HK-2 (cell line): ENCODE measurements at regions not wholly inside any gene's neighbourhood (a gene's known extent, or its start where the extent isn't known, plus 50 kb on each side); places are given as distances from the start of the nearest gene placed in this dataset.
"Not testable (repeated sequence)": the region's sequence is repeated elsewhere in the genome, so short reads cannot be mapped to it uniquely, and the experiment has no call there.

Experiments
- DNase-seq: peaks from one replicate; pipeline ENCODE4 v3.0.0-alpha.2; 2018; ENCODE audit not compliant: unreplicated experiment

- DNase-seq: no peak
Observed at GRCh38 chr12:38480594-38480993, 164.0 kb downstream of the ALG10B start.

DNA sequence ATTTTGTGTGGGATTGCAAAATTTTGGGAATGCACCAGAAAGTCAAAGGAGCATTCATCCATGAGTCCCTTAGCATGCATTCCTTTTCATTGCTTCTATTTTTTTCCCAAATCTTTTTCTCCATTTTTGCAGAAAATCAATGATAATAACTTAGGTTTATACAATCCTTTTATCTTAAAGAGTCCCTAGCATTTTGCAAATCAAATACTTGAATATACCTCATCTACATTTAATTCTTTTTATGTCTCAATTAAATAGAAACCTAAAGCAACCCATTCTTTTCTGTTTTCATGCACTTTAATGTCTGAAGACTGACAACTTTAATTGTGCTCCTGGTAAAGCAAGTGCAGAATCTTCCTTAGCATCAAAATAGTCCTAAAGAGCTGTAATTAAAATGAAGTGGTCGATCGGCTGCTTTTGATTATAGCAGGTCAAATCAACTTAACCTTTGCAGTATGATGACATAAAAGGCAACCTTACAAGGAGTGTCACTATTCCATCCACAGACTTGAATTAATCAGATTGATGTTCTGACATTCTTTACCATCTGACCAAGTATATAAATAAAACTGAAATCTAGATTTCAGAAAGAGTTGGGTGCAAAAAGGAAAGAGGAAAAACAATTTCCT is 168.4 kb downstream of the ALG10B start:
- DNase-seq: no peak

DNA sequence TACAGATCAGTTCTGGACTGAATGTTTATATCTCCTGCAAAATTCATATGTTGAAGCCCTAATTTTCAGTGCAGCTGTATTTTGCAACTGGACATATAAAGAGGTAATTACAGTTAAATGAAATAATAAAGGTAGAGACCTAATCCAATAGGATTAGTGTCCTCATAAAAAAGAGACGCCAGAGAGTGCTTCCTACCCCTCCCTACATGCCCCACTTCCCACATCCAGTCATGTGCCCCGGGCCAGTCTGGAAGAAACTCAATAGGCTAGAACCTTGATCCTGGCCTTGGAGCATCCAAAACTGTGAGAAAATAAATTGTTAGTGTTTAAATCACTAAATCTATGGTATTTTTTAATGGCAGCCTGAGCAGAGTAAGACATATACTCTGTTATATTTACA is 172.3 kb downstream of the ALG10B start:
- DNase-seq: no peak

GRCh38 chr12:38490073-38490472 is 173.5 kb downstream of the ALG10B start:
- DNase-seq: no peak

- no peak for DNase-seq
Observed at GRCh38 chr12:38490941-38491340, 174.4 kb downstream of the ALG10B start.

DNA sequence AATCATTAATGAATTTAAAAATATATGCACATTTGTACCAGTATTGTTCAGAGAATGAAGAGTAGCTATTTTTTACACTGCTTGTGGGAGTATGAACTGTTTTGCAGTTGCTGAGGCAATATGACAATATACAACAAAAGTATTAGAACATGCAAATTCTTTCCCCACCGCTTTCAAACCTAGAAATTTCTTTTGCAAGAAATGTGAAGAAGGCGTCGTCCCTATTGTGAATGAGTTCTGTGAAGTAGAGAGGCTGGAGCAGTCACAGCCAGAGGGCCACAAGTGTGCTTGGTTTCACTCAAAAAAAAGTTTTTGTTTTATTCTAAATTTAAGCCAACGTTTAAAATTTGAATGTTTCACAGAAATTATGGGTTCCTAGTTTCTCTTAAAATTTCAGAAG is 184.9 kb downstream of the ALG10B start:
- DNase-seq: no peak

GRCh38 chr12:38501991-38502390 is 185.4 kb downstream of the ALG10B start:
- no peak for DNase-seq

DNA sequence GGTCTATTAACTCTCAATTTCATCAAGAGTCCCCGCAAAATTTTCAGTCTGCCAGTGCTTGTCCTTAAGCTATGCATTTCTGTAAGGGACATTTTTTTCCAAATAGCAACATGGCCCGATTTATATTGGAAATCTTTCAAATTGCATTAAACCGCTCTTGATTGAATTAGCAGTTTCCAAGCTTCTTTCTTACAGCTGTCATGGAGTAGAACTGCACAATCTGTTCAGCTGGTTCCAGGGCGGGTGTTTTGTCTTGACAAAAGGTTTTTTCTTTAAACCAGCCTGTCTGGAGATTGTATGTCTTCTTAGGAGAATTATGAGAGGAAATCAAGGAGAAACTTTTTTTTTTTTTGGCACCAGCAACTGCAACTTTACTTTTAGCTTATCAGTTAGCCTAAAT is 185.8 kb downstream of the ALG10B start:
- no peak for DNase-seq

- no peak for DNase-seq
Observed at GRCh38 chr12:38507839-38508238, 191.3 kb downstream of the ALG10B start.

- no peak for DNase-seq
Observed at GRCh38 chr12:38508246-38508645, 191.7 kb downstream of the ALG10B start.

DNA sequence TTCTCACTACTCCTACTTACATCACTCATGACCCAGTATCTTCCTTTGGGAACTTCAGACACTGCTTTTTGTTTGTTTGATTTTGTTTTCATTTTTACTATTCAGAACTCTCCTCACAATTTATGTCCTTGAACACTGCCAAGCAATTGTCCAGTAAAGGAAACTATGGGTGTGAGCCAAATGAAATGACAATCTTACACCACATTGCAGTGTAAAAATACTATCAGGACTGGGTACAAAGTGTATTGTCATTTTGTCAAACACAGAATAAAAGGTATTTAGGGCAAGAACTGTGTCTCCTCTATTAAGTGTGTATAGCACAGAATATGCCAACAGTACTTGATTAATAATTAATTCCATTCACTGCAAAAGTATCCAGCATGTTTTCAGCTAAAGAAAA is 199.3 kb downstream of the ALG10B start:
- no peak for DNase-seq

DNA sequence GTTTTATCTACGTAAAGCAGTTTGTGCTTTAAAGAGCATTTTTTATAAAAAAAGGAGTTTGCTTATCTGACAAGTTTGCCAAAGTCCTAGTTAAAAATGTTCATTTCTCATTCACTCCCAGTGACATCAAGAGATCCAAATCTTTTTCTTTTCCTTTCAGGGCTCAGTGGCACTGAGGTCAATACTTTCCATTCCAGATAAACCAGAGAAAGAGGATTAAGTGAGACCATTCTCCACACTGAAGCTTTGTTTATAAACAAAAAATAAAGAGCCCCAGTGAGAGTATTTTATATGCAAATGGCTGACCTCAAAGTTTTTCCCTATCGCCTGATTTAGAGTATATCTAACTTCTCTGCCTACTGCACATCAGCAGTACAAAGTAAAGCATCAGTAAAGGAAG is 199.8 kb downstream of the ALG10B start:
- DNase-seq: no peak

GRCh38 chr12:38523920-38524319 is 207.3 kb downstream of the ALG10B start:
- DNase-seq: no peak

GRCh38 chr12:38527631-38528030 is 211.1 kb downstream of the ALG10B start:
- DNase-seq: no peak

DNA sequence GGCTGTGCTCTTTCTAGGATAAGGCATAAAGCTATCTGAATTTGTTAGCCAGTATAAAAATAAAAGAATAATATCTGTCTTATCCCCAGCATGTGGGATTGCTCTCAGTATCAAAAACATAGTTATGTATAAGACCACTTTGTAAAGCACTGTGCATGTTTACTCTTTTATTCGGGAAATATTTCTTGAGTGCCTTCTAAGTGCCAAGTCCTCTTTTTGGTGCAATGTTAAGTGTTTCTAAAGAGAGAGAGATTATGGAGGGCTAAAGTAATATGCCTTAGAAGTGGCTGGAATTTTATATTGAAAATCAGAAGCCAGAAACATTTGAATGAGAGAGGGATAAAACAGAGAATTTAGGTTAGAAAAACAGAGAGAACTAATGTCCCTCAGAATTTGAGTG is 212.0 kb downstream of the ALG10B start:
- DNase-seq: no peak

GRCh38 chr12:38529281-38529680 is 212.7 kb downstream of the ALG10B start:
- DNase-seq: not testable (repeated sequence)

DNA sequence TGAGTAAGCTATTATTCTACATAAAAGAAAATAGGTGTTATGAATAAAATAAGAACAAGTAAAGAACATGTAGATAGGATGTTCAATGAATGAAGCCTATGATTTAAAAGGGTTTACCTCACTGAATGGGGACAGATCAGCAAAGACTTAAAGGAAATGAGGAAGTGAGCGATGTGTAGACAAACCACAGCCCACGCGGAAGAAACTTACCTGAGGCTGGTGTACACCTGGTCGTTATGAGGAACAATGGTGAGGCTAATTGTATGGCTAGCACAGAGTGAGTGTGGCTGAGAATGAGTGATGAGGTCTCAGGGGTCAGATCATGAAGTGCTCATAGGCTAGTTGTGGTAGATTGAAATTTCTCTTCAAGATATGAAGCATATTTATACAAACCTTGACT is 221.7 kb downstream of the ALG10B start:
- no peak for DNase-seq

- DNase-seq: no peak
Observed at GRCh38 chr12:38540156-38540555, 223.6 kb downstream of the ALG10B start.

GRCh38 chr12:38541849-38542248 is 225.3 kb downstream of the ALG10B start:
- DNase-seq: no peak

DNA sequence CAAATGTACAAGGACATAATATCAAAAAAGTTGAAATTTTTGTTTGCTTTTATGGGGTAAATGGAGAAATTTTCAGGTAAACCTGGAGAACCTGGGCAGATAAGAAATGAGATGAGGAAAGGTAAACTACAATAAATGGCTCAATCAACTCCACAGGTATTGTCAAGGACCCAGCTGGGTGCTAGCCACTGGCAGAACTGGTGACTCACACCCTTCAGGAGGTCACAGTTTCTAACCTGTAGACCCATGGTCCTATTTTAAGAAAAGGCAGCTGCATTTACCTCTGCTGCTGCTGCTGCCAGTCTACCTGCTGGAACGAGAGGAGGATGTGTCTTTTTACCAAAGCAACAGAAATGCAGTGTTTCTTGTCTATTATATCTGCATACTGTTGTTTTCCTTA is 226.6 kb downstream of the ALG10B start:
- no peak for DNase-seq

DNA sequence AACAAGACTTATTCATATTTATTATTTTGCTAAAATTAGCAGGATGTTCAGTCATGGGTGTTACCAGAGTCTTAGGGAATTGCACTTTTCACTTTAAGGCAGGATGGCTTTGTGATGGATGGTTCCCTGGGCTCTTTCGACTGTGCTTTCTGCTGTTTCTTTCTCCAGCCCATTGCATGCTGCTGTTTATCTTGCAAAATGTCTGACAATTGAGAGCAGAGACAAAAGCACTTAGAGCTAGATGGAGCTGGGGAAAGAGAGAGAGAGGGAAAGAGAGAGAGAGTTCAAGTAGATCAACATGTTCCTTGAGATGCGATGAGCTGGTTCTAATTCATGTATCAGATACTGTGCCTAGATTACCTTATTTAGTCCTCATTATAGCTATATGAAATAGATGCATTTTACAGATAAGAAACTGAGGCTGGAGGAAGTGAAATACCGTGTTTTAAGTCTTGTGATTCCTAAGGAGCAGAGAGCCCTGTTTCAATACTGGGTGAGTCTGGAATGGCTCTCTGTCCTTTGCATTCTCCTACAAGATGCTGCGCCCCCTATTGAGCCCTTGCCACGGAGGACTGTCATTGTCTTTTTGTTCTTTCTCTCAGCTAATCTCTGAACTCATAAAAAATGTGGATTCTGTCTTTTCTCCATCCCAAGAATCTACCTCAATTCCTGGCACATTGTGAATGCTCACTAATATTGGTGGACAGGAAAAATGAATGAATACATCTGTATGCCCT is 227.9 kb downstream of the ALG10B start:
- DNase-seq: no peak

DNA sequence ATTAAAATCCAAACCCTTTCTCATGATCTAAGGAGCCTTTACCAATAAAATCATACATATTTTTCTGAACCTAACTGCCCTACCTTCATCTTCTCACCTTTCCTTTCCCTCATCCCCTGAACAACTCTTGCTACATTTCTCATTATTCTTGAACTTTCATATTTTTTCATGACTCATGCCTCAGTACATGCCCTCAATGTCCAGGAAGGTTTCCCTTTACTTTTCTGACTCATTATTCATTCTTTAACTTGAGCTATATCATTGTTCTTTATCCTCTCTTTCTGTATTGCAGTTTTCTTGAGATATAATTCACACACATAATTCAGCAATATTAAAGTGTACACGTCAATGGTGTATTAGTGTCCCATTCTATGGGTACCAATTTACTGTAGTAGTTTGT is 231.0 kb downstream of the ALG10B start:
- DNase-seq: no peak
